HepG2 (cell line): ENCODE measurements at regions not wholly inside any gene's neighbourhood (a gene's known extent, or its start where the extent isn't known, plus 50 kb on each side); places are given as distances from the start of the nearest gene placed in this dataset.

Experiments
- ASH2L ChIP-seq: fragments of 300-600, 200-600 bp; sonication (generic); IDR thresholded peaks from 2 replicates; pipeline ENCODE4 v1.7.0; 2017; ENCODE audit warnings: low read depth, mild to moderate bottlenecking, moderate library complexity, mixed read lengths, low read length; ENCODE audit not compliant: insufficient read length
- CTCF ChIP-seq: sonication (generic); formaldehyde crosslinking; IDR thresholded peaks from 2 replicates; pipeline ENCODE4 v1.5.0; 2020; ENCODE audit warnings: mild to moderate bottlenecking, missing genetic modification reagents, moderate library complexity
- EHMT2 ChIP-seq: fragments of 200-600 bp; sonication (generic); IDR thresholded peaks from 2 replicates; pipeline ENCODE4 v1.7.0; 2017; ENCODE audit warnings: antibody characterized with exemption, low read depth, low read length, borderline replicate concordance
- EZH2 ChIP-seq: conservative IDR thresholded peaks from 2 replicates; pipeline ENCODE4 v1.6.1; 2012; ENCODE audit warnings: mild to moderate bottlenecking, low read depth, low read length, moderate library complexity
- NFE2L1 ChIP-seq: sonication (generic); formaldehyde crosslinking; IDR thresholded peaks from 2 replicates; pipeline ENCODE4 v1.4.0; 2020; ENCODE audit warnings: missing genetic modification reagents, mild to moderate bottlenecking, borderline replicate concordance
- NFIC ChIP-seq: IDR thresholded peaks from 2 replicates; pipeline ENCODE4 v1.6.1; 2012; ENCODE audit warnings: mild to moderate bottlenecking, low read length, inconsistent platforms
- PITX1 ChIP-seq: sonication (generic); formaldehyde crosslinking; IDR thresholded peaks from 2 replicates; pipeline ENCODE4 v1.5.1; 2020; ENCODE audit warnings: mild to moderate bottlenecking, missing genetic modification reagents
- POLR2AphosphoS5 ChIP-seq: IDR thresholded peaks from 2 replicates; pipeline ENCODE4 v1.6.1; 2012; ENCODE audit warnings: low read depth, low read length
- SMAD1 ChIP-seq: sonication (generic); formaldehyde crosslinking; IDR thresholded peaks from 2 replicates; pipeline ENCODE4 v1.4.0; 2020; ENCODE audit warnings: missing genetic modification reagents, low read depth, mild to moderate bottlenecking, borderline replicate concordance
- TAF1 ChIP-seq: sonication (generic); formaldehyde crosslinking; IDR thresholded peaks from 2 replicates; pipeline ENCODE4 v1.4.0; 2020; ENCODE audit warnings: missing genetic modification reagents
- TCF7L2 ChIP-seq: IDR thresholded peaks from 2 replicates; pipeline ENCODE4 v1.6.1; 2011; ENCODE audit warnings: mild to moderate bottlenecking, low read depth, low read length, moderate library complexity

GRCh38 chr13:105937451-105937850 lies 598.0 kb downstream of the EFNB2 start:
- TF ChIP-seq ASH2L (no peak), CTCF (CRISPR knock-in tag) (no peak), PITX1 (CRISPR knock-in tag) (no peak), NFIC (no peak), EHMT2 (no peak), TAF1 (CRISPR knock-in tag) (no peak), TCF7L2 (no peak), EZH2 (no peak), SMAD1 (CRISPR knock-in tag) (no peak), NFE2L1 (CRISPR knock-in tag) (no peak), POLR2AphosphoS5 (no peak)
